Urothelium cell line (cell line): ENCODE measurements at regions not wholly inside any gene's neighbourhood (a gene's known extent, or its start where the extent isn't known, plus 50 kb on each side); places are given as distances from the start of the nearest gene placed in this dataset.

ENCODE experiments used
- DNase-seq: peaks from one replicate; pipeline ENCODE4 v3.0.0; 2011; ENCODE audit warnings: low spot score, mixed read lengths
- FAIRE-seq: peaks from 2 replicates; lab custom pipeline; 2011; peaks lifted over from hg19 to GRCh38; lab: Jason Lieb, UNC

GRCh38 chr11:45556851-45557707 is 108.3 kb downstream of the CHST1 start:
- no peak for DNase-seq
- FAIRE-seq: no peak

GRCh38 chr11:45554230-45554967 is 111.0 kb downstream of the CHST1 start:
- no peak for DNase-seq
- FAIRE-seq: no peak

GRCh38 chr11:45553383-45553936 is 112.0 kb downstream of the CHST1 start:
- DNase-seq: no peak
- FAIRE-seq: peak; percentile 68

- FAIRE-seq (no peak), DNase-seq (no peak)
These were observed 114.2 kb downstream of the CHST1 start for GRCh38 chr11:45551191-45551713.

- FAIRE-seq (no peak), DNase-seq (no peak)
These were observed 116.2 kb downstream of the CHST1 start for GRCh38 chr11:45549257-45549656.

- no peak for FAIRE-seq
- no peak for DNase-seq
These were observed 119.1 kb downstream of the CHST1 start for GRCh38 chr11:45546366-45546765.

GRCh38 chr11:45544826-45545225 is 120.6 kb downstream of the CHST1 start:
- FAIRE-seq: no peak
- no peak for DNase-seq

- DNase-seq (peak; percentile 31), FAIRE-seq (no peak)
These were observed 121.5 kb downstream of the CHST1 start for GRCh38 chr11:45543808-45544422.

- no peak for DNase-seq
- no peak for FAIRE-seq
These were observed 122.3 kb downstream of the CHST1 start for GRCh38 chr11:45543081-45543480.

- no peak for DNase-seq
- no peak for FAIRE-seq
These were observed 123.6 kb downstream of the CHST1 start for GRCh38 chr11:45541693-45542434.

- DNase-seq: no peak
- FAIRE-seq: no peak
These were observed 126.5 kb downstream of the CHST1 start for GRCh38 chr11:45538939-45539338.

- DNase-seq (no peak), FAIRE-seq (no peak)
These were observed 127.1 kb downstream of the CHST1 start for GRCh38 chr11:45538363-45538762.

GRCh38 chr11:45537614-45538013 is 127.8 kb downstream of the CHST1 start:
- DNase-seq (no peak), FAIRE-seq (no peak)

- no peak for DNase-seq
- no peak for FAIRE-seq
These were observed 130.4 kb downstream of the CHST1 start for GRCh38 chr11:45535033-45535432.

GRCh38 chr11:45534132-45534531 is 131.3 kb downstream of the CHST1 start:
- FAIRE-seq (no peak), DNase-seq (no peak)

- FAIRE-seq (no peak), DNase-seq (no peak)
These were observed 132.9 kb downstream of the CHST1 start for GRCh38 chr11:45532546-45532945.

- DNase-seq (no peak), FAIRE-seq (no peak)
These were observed 134.6 kb downstream of the CHST1 start for GRCh38 chr11:45530776-45531175.

GRCh38 chr11:45530111-45530510 is 135.3 kb downstream of the CHST1 start:
- FAIRE-seq (no peak), DNase-seq (no peak)

- FAIRE-seq (no peak), DNase-seq (no peak)
These were observed 137.0 kb downstream of the CHST1 start for GRCh38 chr11:45528435-45528834.

GRCh38 chr11:45527898-45528297 is 137.5 kb downstream of the CHST1 start:
- no peak for DNase-seq
- no peak for FAIRE-seq
